ENCODE measurements at regions not wholly inside any gene's neighbourhood (a gene's known extent, or its start where the extent isn't known, plus 50 kb on each side); places are given as distances from the start of the nearest gene placed in this dataset.

- CTCF ChIA-PET: interaction anchor here (0.6 to 3.3 kb wide), 4 partner anchors 14 to 155 kb away, joined by 3 to 10 read pairs (median 6); no protein-coding TSS in a partner anchor
- Mint-ChIP-seq H3K4me3 (no peak overlapping the region), H3K36me3 (no peaks in the 10 kb centered on the region), H3K27me3 (ENCODE audit: low read depth) (peaks cover 5% of the 10 kb centered on the region; the same call in 1 of the 2 replicates), H3K9me3 (no peaks in the 10 kb centered on the region), H3K4me1 (no peaks in the 10 kb centered on the region), H3K27ac (no peak overlapping the region)
- DNase-seq (ENCODE audit: low spot score) (no peak), ATAC-seq (no peak)
- POLR2A ChIA-PET: no interaction called here
- TF ChIP-seq FOXP4 (CRISPR knock-in tag; IDR thresholded peaks at IDR 0.05): no peak
- TF ChIP-seq NFE2L1 (CRISPR knock-in tag; IDR thresholded peaks at IDR 0.05): no peak
- no peak for TF ChIP-seq SOX15 (CRISPR knock-in tag; IDR thresholded peaks at IDR 0.05)
- TF ChIP-seq TCF7 (CRISPR knock-in tag; IDR thresholded peaks at IDR 0.05; ENCODE audit: low read depth): no peak
- no peak for TF ChIP-seq TEAD1 (CRISPR knock-in tag; IDR thresholded peaks at IDR 0.05)
- TF ChIP-seq ZNF317 (CRISPR knock-in tag; IDR thresholded peaks at IDR 0.05; ENCODE audit: borderline replicate concordance, low read depth): no peak
- TF ChIP-seq MXD4 (CRISPR knock-in tag; IDR thresholded peaks at IDR 0.05; ENCODE audit: borderline replicate concordance): no peak
- no peak for TF ChIP-seq ZNF671 (CRISPR knock-in tag; IDR thresholded peaks at IDR 0.05)
These were observed 57.1 kb upstream of the NFASC start for GRCh38 chr1:204813522-204813921.

GRCh38 chr1:204814166-204814884, 56.3 kb upstream of the NFASC start:
- TF ChIP-seq NFE2L1 (CRISPR knock-in tag; IDR thresholded peaks at IDR 0.05) (no peak), JUN (CRISPR knock-in tag; IDR thresholded peaks at IDR 0.05) (no peak)
- H3K27ac Mint-ChIP-seq: no peak overlapping the region
- no peaks in the 10 kb centered on the region for H3K9me3 Mint-ChIP-seq
- DNase-seq (ENCODE audit: low spot score): no peak
- H3K27me3 Mint-ChIP-seq (ENCODE audit: low read depth): peaks cover 5% of the 10 kb centered on the region; the same call in 1 of the 2 replicates
- no peaks in the 10 kb centered on the region for H3K4me1 Mint-ChIP-seq
- H3K36me3 Mint-ChIP-seq: no peaks in the 10 kb centered on the region
- H3K4me3 Mint-ChIP-seq: no peak overlapping the region
- CTCF ChIA-PET: interaction anchor here (1.0 to 3.3 kb wide), 5 partner anchors 7 to 127 kb away, joined by 3 to 10 read pairs (median 5); no protein-coding TSS in a partner anchor
- no peak for ATAC-seq
- POLR2A ChIA-PET: interaction anchor here (0.6 kb wide), 1 partner anchor 37 kb away, joined by 6 read pairs; no protein-coding TSS in a partner anchor

DNA sequence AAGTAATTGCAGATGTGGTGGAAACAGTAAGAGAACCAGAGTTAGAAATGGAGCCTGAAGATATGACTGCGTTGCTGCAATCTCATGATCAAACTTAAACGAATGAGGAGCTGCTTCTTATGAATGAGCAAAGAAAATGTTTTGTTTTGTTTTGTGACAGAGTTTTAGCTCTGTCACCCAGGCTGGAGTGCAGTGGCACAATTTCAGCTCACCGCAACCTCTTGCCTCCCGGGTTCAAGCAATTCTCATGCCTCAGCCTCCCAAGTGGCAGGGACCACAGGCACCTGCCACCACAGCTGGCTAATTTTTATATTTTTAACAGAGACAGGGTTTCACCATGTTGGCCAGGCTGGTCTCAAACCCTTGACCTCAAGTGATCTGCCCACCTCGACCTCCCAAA, 53.3 kb upstream of the NFASC start:
- POLR2A ChIA-PET: no interaction called here
- peaks cover 5% of the 10 kb centered on the region; the same call in 1 of the 2 replicates for H3K27me3 Mint-ChIP-seq (ENCODE audit: low read depth)

More for the DNA sequence above, 53.3 kb upstream of the NFASC start:
- DNase-seq (ENCODE audit: low spot score) (no peak), ATAC-seq (no peak)
- no peak overlapping the region for H3K4me3 Mint-ChIP-seq
- TF ChIP-seq ATF6 (CRISPR knock-in tag; IDR thresholded peaks at IDR 0.05) (no peak), ZNF396 (CRISPR knock-in tag; IDR thresholded peaks at IDR 0.05; ENCODE audit: borderline replicate concordance) (no peak), CBFB (CRISPR knock-in tag; IDR thresholded peaks at IDR 0.05; ENCODE audit: low read depth) (no peak), SOX15 (CRISPR knock-in tag; IDR thresholded peaks at IDR 0.05) (no peak), ZNF317 (CRISPR knock-in tag; IDR thresholded peaks at IDR 0.05; ENCODE audit: borderline replicate concordance, low read depth) (no peak), FOXP4 (CRISPR knock-in tag; IDR thresholded peaks at IDR 0.05) (no peak), AR (CRISPR knock-in tag; IDR thresholded peaks at IDR 0.05) (no peak), STAT6 (CRISPR knock-in tag; conservative IDR thresholded peaks at IDR 0.05; ENCODE audit: low read depth) (no peak), ATF1 (CRISPR knock-in tag; IDR thresholded peaks at IDR 0.05) (no peak)
- TF ChIP-seq, protein P1, sequence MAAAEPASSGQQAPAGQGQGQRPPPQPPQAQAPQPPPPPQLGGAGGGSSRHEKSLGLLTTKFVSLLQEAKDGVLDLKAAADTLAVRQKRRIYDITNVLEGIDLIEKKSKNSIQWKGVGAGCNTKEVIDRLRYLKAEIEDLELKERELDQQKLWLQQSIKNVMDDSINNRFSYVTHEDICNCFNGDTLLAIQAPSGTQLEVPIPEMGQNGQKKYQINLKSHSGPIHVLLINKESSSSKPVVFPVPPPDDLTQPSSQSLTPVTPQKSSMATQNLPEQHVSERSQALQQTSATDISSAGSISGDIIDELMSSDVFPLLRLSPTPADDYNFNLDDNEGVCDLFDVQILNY (CRISPR knock-in tag; IDR thresholded peaks at IDR 0.05): no peak
- TF ChIP-seq, protein P2, sequence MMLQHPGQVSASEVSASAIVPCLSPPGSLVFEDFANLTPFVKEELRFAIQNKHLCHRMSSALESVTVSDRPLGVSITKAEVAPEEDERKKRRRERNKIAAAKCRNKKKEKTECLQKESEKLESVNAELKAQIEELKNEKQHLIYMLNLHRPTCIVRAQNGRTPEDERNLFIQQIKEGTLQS (CRISPR knock-in tag; conservative IDR thresholded peaks at IDR 0.05): no peak
- no peaks in the 10 kb centered on the region for H3K4me1 Mint-ChIP-seq
- no peaks in the 10 kb centered on the region for H3K36me3 Mint-ChIP-seq
- H3K27ac Mint-ChIP-seq: no peak overlapping the region
- CTCF ChIA-PET: interaction anchor here (0.9 to 5.3 kb wide), 4 partner anchors 10 to 251 kb away, joined by 3 to 35 read pairs (median 8); no protein-coding TSS in a partner anchor
- H3K9me3 Mint-ChIP-seq: no peaks in the 10 kb centered on the region
